GM12878 (cell line): ENCODE measurements at regions not wholly inside any gene's neighbourhood (a gene's known extent, or its start where the extent isn't known, plus 50 kb on each side); places are given as distances from the start of the nearest gene placed in this dataset.

Experiments used
- ATAC-seq: fragments of 200-7000 bp; cut with Tn5 transposase; 3 replicates; pipeline ENCODE4 v1.9.1; 2020; ENCODE audit warnings: mild to moderate bottlenecking, moderate library complexity
- BruUV-seq: library from RNA; stranded (reverse); fragments of 400-500 nt; replicated peaks from 2 replicates; lab custom pipeline; 2021; lab: Mats Ljungman, UMichigan
- CTCF ChIA-PET: fragments of 300-600 bp; sonication (Branson Sonifier 250); formaldehyde crosslinking; extraction: SDS; loops from one replicate; lab custom pipeline; 2021; ENCODE audit warnings: inconsistent platforms; lab: Yijun Ruan, JAX
- POLR2A ChIA-PET: fragments of 350-600 bp; formaldehyde crosslinking; extraction: SDS; loops from one replicate; lab custom pipeline; 2021; ENCODE audit warnings: inconsistent platforms; lab: Charles Lee
- RAD21 ChIA-PET: fragments of 300-600 bp; sonication (Branson Sonifier 250); formaldehyde crosslinking; loops from one replicate; lab custom pipeline; 2023; ENCODE audit warnings: antibody characterized with exemption; ENCODE audit not compliant: unreplicated experiment; lab: Charles Lee
- SMC1A ChIA-PET: fragments of 300-600 bp; sonication (Branson Sonifier 250); formaldehyde crosslinking; loops from one replicate; lab custom pipeline; 2023; ENCODE audit not compliant: unreplicated experiment, uncharacterized antibody; lab: Charles Lee
- DNase-seq: peaks from one replicate; pipeline ENCODE4 v3.0.0-alpha.2; 2011; ENCODE audit warnings: low read depth, low spot score
- FAIRE-seq: peaks from 3 replicates; lab custom pipeline; 2011; peaks lifted over from hg19 to GRCh38; lab: Jason Lieb, UNC
- H2AFZ ChIP-seq: 2 replicates; pipeline ENCODE4 v1.6.0; 2011; ENCODE audit warnings: low read depth, low read length, control low read depth; ENCODE audit not compliant: control insufficient read depth
- H3K27ac ChIP-seq: 2 replicates; pipeline ENCODE4 v1.5.1; 2011; ENCODE audit warnings: control low read depth; ENCODE audit not compliant: control insufficient read depth, insufficient read depth
- H3K27me3 ChIP-seq, 2 experiments: replicated peaks in 1 of 2; 2 replicates each; pipeline versions ENCODE4 v1.6.0 to v1.6.1; 2011; ENCODE audit warnings: low read length in 1 of 2; ENCODE audit not compliant: control insufficient read depth in 2 of 2, insufficient read depth in 2 of 2
- H3K36me3 ChIP-seq, 2 experiments: 2 replicates each; pipeline ENCODE4 v1.5.1; 2011; ENCODE audit warnings: low read length in 1 of 2; ENCODE audit not compliant: control insufficient read depth in 2 of 2, insufficient read depth in 2 of 2
- H3K4me1 ChIP-seq: 2 replicates; pipeline ENCODE4 v1.6.1; 2011; ENCODE audit warnings: mild to moderate bottlenecking, low read length, moderate library complexity, mixed read lengths; ENCODE audit not compliant: control insufficient read depth, insufficient read depth
- H3K4me2 ChIP-seq: 2 replicates; pipeline ENCODE4 v1.6.0; 2011; ENCODE audit warnings: control low read depth; ENCODE audit not compliant: control insufficient read depth, insufficient read depth
- H3K4me3 ChIP-seq: fragments of 200-600 bp; sonication (generic); 2 replicates; pipeline ENCODE4 v1.5.1; 2016
- H3K79me2 ChIP-seq: 2 replicates; pipeline ENCODE4 v1.6.0; 2011; ENCODE audit warnings: low read length; ENCODE audit not compliant: control insufficient read depth, insufficient read depth
- H3K9ac ChIP-seq: 2 replicates; pipeline ENCODE4 v1.8.0; 2011; ENCODE audit warnings: low read length, control low read depth, mixed read lengths; ENCODE audit not compliant: control insufficient read depth, insufficient read depth
- H3K9me3 ChIP-seq: replicated peaks from 3 replicates; pipeline ENCODE4 v1.5.1; 2011; ENCODE audit warnings: mild to moderate bottlenecking, low read length; ENCODE audit not compliant: control insufficient read depth, insufficient read depth
- H4K20me1 ChIP-seq: 2 replicates; pipeline ENCODE4 v1.6.0; 2011; ENCODE audit not compliant: control insufficient read depth, insufficient read depth
- CREM ChIP-seq: IDR thresholded peaks from 2 replicates; pipeline ENCODE4 v1.6.1; 2014; ENCODE audit warnings: antibody characterized with exemption, low read depth
- EED ChIP-seq: sonication (generic); IDR thresholded peaks from 2 replicates; pipeline ENCODE4 v1.6.1; 2016; ENCODE audit warnings: antibody characterized with exemption, low read depth
- ETV6 ChIP-seq, 2 experiments: fragments of 450-650 bp in 1 of 2; IDR thresholded peaks in 1 of 2; conservative IDR thresholded peaks in 1 of 2; 2 replicates each; pipeline ENCODE4 v1.6.1; 2014; ENCODE audit warnings: antibody characterized with exemption in 1 of 2, borderline replicate concordance in 1 of 2, low read depth in 1 of 2, mild to moderate bottlenecking in 1 of 2, moderate library complexity in 1 of 2
- JUNB ChIP-seq: IDR thresholded peaks from 2 replicates; pipeline ENCODE4 v1.6.1; 2016; ENCODE audit warnings: antibody characterized with exemption, mild to moderate bottlenecking
- MEF2B ChIP-seq: fragments of 450-650 bp; IDR thresholded peaks from 2 replicates; pipeline ENCODE4 v1.6.1; 2018; ENCODE audit warnings: mild to moderate bottlenecking, moderate library complexity; ENCODE audit not compliant: partially characterized antibody, poor library complexity, severe bottlenecking
- MTA3 ChIP-seq: IDR thresholded peaks from 2 replicates; pipeline ENCODE4 v1.6.1; 2012; ENCODE audit warnings: low read length, inconsistent platforms, borderline replicate concordance
- MXI1 ChIP-seq: fragments of 150-350 bp; IDR thresholded peaks from 2 replicates; pipeline ENCODE4 v1.6.1; 2011; ENCODE audit warnings: low read depth, mild to moderate bottlenecking, inconsistent platforms, low read length, improper control_type of control experiment
- MYB ChIP-seq: fragments of 150-350 bp; IDR thresholded peaks from 2 replicates; pipeline ENCODE4 v1.6.1; 2014; ENCODE audit warnings: mild to moderate bottlenecking, low read depth, low read length, borderline replicate concordance
- NFIC ChIP-seq: IDR thresholded peaks from 2 replicates; pipeline ENCODE4 v1.6.1; 2012; ENCODE audit warnings: low read depth, mild to moderate bottlenecking, inconsistent platforms, low read length, moderate library complexity
- POLR2AphosphoS2 ChIP-seq: IDR thresholded peaks from 2 replicates; pipeline ENCODE4 v1.6.1; 2011; ENCODE audit warnings: low read depth, mild to moderate bottlenecking, low read length, improper control_type of control experiment, moderate library complexity
- RBBP5 ChIP-seq: fragments of 200-600 bp; sonication (generic); conservative IDR thresholded peaks from 2 replicates; pipeline ENCODE4 v1.6.1; 2016
- RFX5 ChIP-seq: IDR thresholded peaks from 2 replicates; pipeline ENCODE4 v1.6.1; 2011; ENCODE audit warnings: low read depth, low read length, improper control_type of control experiment
- SIX5 ChIP-seq: IDR thresholded peaks from 2 replicates; pipeline ENCODE4 v1.6.1; 2011; ENCODE audit warnings: mild to moderate bottlenecking, low read depth, low read length, moderate library complexity; ENCODE audit not compliant: severe bottlenecking
- SMC3 ChIP-seq: IDR thresholded peaks from 2 replicates; pipeline ENCODE4 v1.6.1; 2011; ENCODE audit warnings: low read length, improper control_type of control experiment, borderline replicate concordance
- SP1 ChIP-seq: IDR thresholded peaks from one replicate; pipeline ENCODE4 v1.6.1; 2011; ENCODE audit warnings: low read depth, low read length
- STAT1 ChIP-seq: fragments of 450-650 bp; conservative IDR thresholded peaks from 2 replicates; pipeline ENCODE4 v1.6.1; 2014; ENCODE audit warnings: antibody characterized with exemption, mild to moderate bottlenecking
- STAT3 ChIP-seq: IDR thresholded peaks from 2 replicates; pipeline ENCODE4 v1.6.1; 2011; ENCODE audit warnings: low read depth, low read length, improper control_type of control experiment
- ZNF24 ChIP-seq: fragments of 450-650 bp; IDR thresholded peaks from 2 replicates; pipeline ENCODE4 v1.6.1; 2017; ENCODE audit warnings: antibody characterized with exemption, mild to moderate bottlenecking
- WGBS: methylation state at CpG from one replicate; pipeline ENCODE4 v1.1.6; 2016; ENCODE audit warnings: low lambda C conversion rate; ENCODE audit not compliant: insufficient replicate concordance, insufficient coverage; ENCODE audit errors: missing lambda C conversion rate; 5-methylcytosine and 5-hydroxymethylcytosine counted together
- in situ Hi-C: fragments of 300-500 bp; cut with MboI; formaldehyde crosslinking; loops from 9 replicates; pipeline ENCODE4 v1.14.3; 2018; ENCODE audit warnings: mixed read lengths
- intact Hi-C: fragments of 100-400 bp; cut with micrococcal nuclease; formaldehyde crosslinking; loops from one replicate; pipeline ENCODE4 v1.14.2; 2022; ENCODE audit not compliant: unreplicated experiment

- 0 out of 4 replicates have a peak, but pooled peaks of 1 of the 2 experiments have one; percentile 24 for TF ChIP-seq ETV6 (conservative IDR thresholded peaks at IDR 0.05 in 1 of 2, IDR thresholded peaks at IDR 0.05 in 1 of 2; ENCODE audit: borderline replicate concordance in 1 of 2, low read depth in 1 of 2)
- TF ChIP-seq MEF2B, result peak; percentile 63
- no peak for TF ChIP-seq NFIC
- TF ChIP-seq ZNF24, result 0 out of 2 replicates have a peak, but pooled peaks have one; percentile 24
- TF ChIP-seq STAT1, result no peak
- peak; percentile 20; the same call in 1 of the 2 replicates for TF ChIP-seq CREM
- no peak for TF ChIP-seq RBBP5
- TF ChIP-seq POLR2AphosphoS2, result no peak
- peak; percentile 15; the same call in 1 of the 2 replicates for TF ChIP-seq EED
- TF ChIP-seq SP1, result no peak
- TF ChIP-seq SMC3, result no peak
- no peak for TF ChIP-seq MTA3
- no peak for TF ChIP-seq MYB
- TF ChIP-seq MXI1, result no peak
- peak; percentile 28 for TF ChIP-seq JUNB
- no peak for TF ChIP-seq SIX5
- no peak for TF ChIP-seq RFX5
- TF ChIP-seq STAT3, result no peak
- intact Hi-C loops, result loop anchor here (5.0 kb wide), 2 partner anchors 98 to 503 kb away; partner anchors contain the start of gene AMMECR1
- DNase-seq (peak; percentile 15), ATAC-seq (peak; percentile 73), FAIRE-seq (no peak)
- ChIA-PET RAD21 (interaction anchor here (0.6 to 9.3 kb wide), 4 partner anchors 9 to 268 kb away, joined by 3 to 130 read pairs (median 6); no protein-coding TSS in a partner anchor), POLR2A (interaction anchor here (0.6 kb wide), 1 partner anchor 28 kb away, joined by 4 read pairs; no protein-coding TSS in a partner anchor), CTCF (interaction anchor here (0.6 to 23.1 kb wide), 6 partner anchors 10 to 299 kb away, joined by 4 to 792 read pairs (median 21); no protein-coding TSS in a partner anchor), SMC1A (interaction anchor here (0.7 to 18.9 kb wide), 6 partner anchors 10 to 434 kb away, joined by 3 to 289 read pairs (median 4); no protein-coding TSS in a partner anchor)
- Histone ChIP-seq H3K4me3 (no peak overlapping the region), H3K27ac (no peak overlapping the region), H3K79me2 (no peaks in the 10 kb centered on the region), H3K9ac (no peak overlapping the region), H3K9me3 (no peaks in the 10 kb centered on the region), H3K4me1 (peaks cover 5% of the 10 kb centered on the region), H3K4me2 (peak overlapping the region; percentile 49; the same call in 1 of the 2 replicates), H4K20me1 (no peaks in the 10 kb centered on the region), H3K27me3 (no peaks in the 10 kb centered on the region), H3K36me3 (no peaks in the 10 kb centered on the region), H2AFZ (no peak overlapping the region)
- 0% methylated on average over 1 of the region's 1 CpG for WGBS
- BruUV-seq, result no TSS peak
- in situ Hi-C loops, result no loop called here
Observed at GRCh38 chrX:110414679-110415439, 56.2 kb downstream of the RTL9 start.
